CD4-positive, alpha-beta T cell (primary cell): ENCODE measurements at regions not wholly inside any gene's neighbourhood (a gene's known extent, or its start where the extent isn't known, plus 50 kb on each side); places are given as distances from the start of the nearest gene placed in this dataset.

Source experiments
- ATAC-seq: fragments of 200-7000 bp; cut with Tn5 transposase; one replicate; pipeline ENCODE4 v1.10.0; 2022; ENCODE audit warnings: mild to moderate bottlenecking; ENCODE audit not compliant: poor library complexity
- CTCF ChIA-PET: fragments of 350-600 bp; sonication (Branson Sonifier 250); formaldehyde crosslinking; loops from one replicate; lab custom pipeline; 2021; ENCODE audit warnings: antibody characterized with exemption, inconsistent platforms; lab: Charles Lee
- POLR2A ChIA-PET: fragments of 350-600 bp; sonication (Branson Sonifier 250); formaldehyde crosslinking; loops from one replicate; lab custom pipeline; 2021; ENCODE audit warnings: antibody characterized with exemption, inconsistent platforms; lab: Charles Lee
- DNase-seq, 14 experiments: peaks; one replicate each; pipeline ENCODE4 v3.0.0-alpha.2; 2013 to 2020; ENCODE audit warnings: mixed read lengths in 2 of 14
- H3K27ac ChIP-seq, 2 donors: one replicate each; pipeline versions ENCODE4 v1.5.1 to v1.7.0; 2013; ENCODE audit warnings: low read length in 2 of 2, low read depth in 1 of 2, mild to moderate bottlenecking in 1 of 2
- H3K27me3 ChIP-seq, 2 experiments: 1 replicate in 1 of 2; 2 replicates in 1 of 2; pipeline versions ENCODE4 v1.6.1 to v1.7.0; 2013; ENCODE audit warnings: low read length in 2 of 2, control low read depth in 1 of 2, mild to moderate bottlenecking in 1 of 2, moderate library complexity in 1 of 2; ENCODE audit not compliant: insufficient read depth in 2 of 2, control insufficient read depth in 1 of 2
- H3K36me3 ChIP-seq: one replicate; pipeline ENCODE4 v1.6.1; 2013; ENCODE audit warnings: low read length, control low read depth; ENCODE audit not compliant: insufficient read depth
- H3K4me1 ChIP-seq: one replicate; pipeline ENCODE4 v1.6.1; 2013; ENCODE audit warnings: low read length, control low read depth; ENCODE audit not compliant: insufficient read depth
- H3K4me3 ChIP-seq: one replicate; pipeline ENCODE4 v1.5.1; 2013; ENCODE audit warnings: mild to moderate bottlenecking, low read length, moderate library complexity
- H3K9me3 ChIP-seq, 2 experiments: 1 replicate in 1 of 2; 2 replicates in 1 of 2; pipeline versions ENCODE4 v1.6.1 to v1.7.0; 2013; ENCODE audit warnings: low read length in 2 of 2, mild to moderate bottlenecking in 2 of 2, control low read depth in 1 of 2, moderate library complexity in 1 of 2; ENCODE audit not compliant: control insufficient read depth in 1 of 2, insufficient read depth in 1 of 2
- H3K27ac Mint-ChIP-seq: one replicate; pipeline ENCODE4 v1.8.0; 2020; ENCODE audit warnings: mixed read lengths
- H3K27me3 Mint-ChIP-seq: one replicate; pipeline ENCODE4 v1.8.0; 2021; ENCODE audit warnings: mixed read lengths
- H3K36me3 Mint-ChIP-seq: one replicate; pipeline ENCODE4 v1.8.0; 2021; ENCODE audit warnings: low read depth, mixed read lengths
- H3K4me1 Mint-ChIP-seq: one replicate; pipeline ENCODE4 v1.8.0; 2021; ENCODE audit warnings: low read depth, mixed read lengths
- H3K4me3 Mint-ChIP-seq: one replicate; pipeline ENCODE4 v1.8.0; 2020; ENCODE audit warnings: mild to moderate bottlenecking, mixed read lengths
- H3K9me3 Mint-ChIP-seq: one replicate; pipeline ENCODE4 v1.8.0; 2020; ENCODE audit warnings: mixed read lengths
- CTCF ChIP-seq: fragments of 200-600 bp; IDR thresholded peaks from one replicate; pipeline ENCODE4 v1.8.0; 2022; ENCODE audit warnings: antibody characterized with exemption, mild to moderate bottlenecking
- intact Hi-C, 2 experiments: fragments of 100-400 bp; cut with DNase I in 1 of 2; cut with micrococcal nuclease in 1 of 2; formaldehyde crosslinking; loops; one replicate each; pipeline versions ENCODE4 v1.15.1 to v1.9.0; 2023 to 2025; cut with DNase I, micrococcal nuclease

DNA sequence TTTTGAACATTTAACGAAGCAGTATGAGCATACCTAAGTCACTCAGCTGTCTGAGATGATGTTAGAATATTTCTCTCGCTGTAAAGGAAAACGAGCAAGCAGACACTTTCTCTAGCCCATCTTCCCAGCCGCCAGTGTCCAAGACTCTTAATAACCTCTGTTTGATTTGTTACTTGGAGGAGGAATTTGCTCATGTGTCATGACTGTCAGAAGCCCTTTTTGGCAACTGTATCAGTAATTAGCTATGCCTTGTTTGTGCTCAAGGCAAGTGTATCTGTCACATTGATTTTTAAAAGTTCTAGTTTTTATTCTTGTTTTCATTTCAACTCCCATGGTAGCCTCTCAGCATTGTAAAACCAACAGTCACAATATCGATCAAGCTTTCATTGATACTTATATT is 828.4 kb upstream of the SLC10A2 start:
- Mint-ChIP-seq H3K9me3 (no peaks in the 10 kb centered on the region), H3K36me3 (no peaks in the 10 kb centered on the region), H3K27ac (no peak overlapping the region), H3K27me3 (no peaks in the 10 kb centered on the region), H3K4me3 (no peak overlapping the region), H3K4me1 (no peaks in the 10 kb centered on the region)
- H3K4me1 ChIP-seq, result no peaks in the 10 kb centered on the region
- no peak for TF ChIP-seq CTCF
- ATAC-seq, result no peak
- ChIA-PET CTCF (no interaction called here), POLR2A (no interaction called here)
- H3K27ac ChIP-seq, result no peak overlapping the region
- no peak for DNase-seq
- H3K27me3 ChIP-seq, result no peaks in the 10 kb centered on the region
- no peaks in the 10 kb centered on the region for H3K36me3 ChIP-seq
- peaks cover 0 to 3% of the 10 kb centered on the region in 2 experiments for H3K9me3 ChIP-seq
- no peak overlapping the region for H3K4me3 ChIP-seq
- intact Hi-C loops, result no loop called here

DNA sequence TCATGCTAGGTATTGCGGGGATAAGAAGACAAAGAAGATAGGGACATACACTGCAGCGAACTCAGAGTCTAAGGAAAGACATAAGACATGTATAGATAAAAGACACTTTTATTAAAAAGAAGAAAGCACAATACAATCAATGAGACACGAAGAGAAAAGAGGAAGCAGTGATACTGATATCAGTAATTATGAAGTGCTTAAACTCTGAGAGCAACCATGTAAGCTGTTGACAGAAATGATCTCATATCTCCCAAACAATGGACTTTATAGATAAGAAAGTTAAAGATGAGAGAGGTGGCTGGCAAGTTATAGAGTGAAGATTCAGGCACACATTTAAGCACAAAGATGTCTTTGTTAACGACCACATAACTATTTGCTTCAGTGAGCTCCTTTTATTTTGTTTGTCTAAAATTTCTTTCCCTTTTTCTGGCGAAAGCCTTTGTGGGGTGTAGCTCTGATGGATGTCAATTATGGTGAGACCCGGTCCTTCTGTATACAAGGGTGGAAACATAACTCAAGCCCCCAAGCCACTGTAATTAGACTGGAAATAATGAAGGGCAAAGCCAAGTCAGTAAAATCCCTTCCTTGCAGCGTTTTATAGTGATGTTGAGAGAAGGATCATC is 818.0 kb upstream of the SLC10A2 start:
- H3K9me3 ChIP-seq, result peaks cover 3 to 4% of the 10 kb centered on the region in 2 experiments
- Mint-ChIP-seq H3K27ac (no peak overlapping the region), H3K4me1 (no peaks in the 10 kb centered on the region), H3K36me3 (no peaks in the 10 kb centered on the region), H3K4me3 (no peak overlapping the region), H3K9me3 (no peaks in the 10 kb centered on the region), H3K27me3 (no peaks in the 10 kb centered on the region)
- ATAC-seq, result no peak
- no peaks in the 10 kb centered on the region for H3K4me1 ChIP-seq
- DNase-seq, result no peak
- no peaks in the 10 kb centered on the region for H3K36me3 ChIP-seq
- CTCF ChIA-PET, result no interaction called here
- no peak overlapping the region for H3K27ac ChIP-seq
- H3K4me3 ChIP-seq, result no peak overlapping the region
- POLR2A ChIA-PET, result no interaction called here
- intact Hi-C loops, result no loop called here
- TF ChIP-seq CTCF, result no peak
- no peaks in the 10 kb centered on the region for H3K27me3 ChIP-seq

DNA sequence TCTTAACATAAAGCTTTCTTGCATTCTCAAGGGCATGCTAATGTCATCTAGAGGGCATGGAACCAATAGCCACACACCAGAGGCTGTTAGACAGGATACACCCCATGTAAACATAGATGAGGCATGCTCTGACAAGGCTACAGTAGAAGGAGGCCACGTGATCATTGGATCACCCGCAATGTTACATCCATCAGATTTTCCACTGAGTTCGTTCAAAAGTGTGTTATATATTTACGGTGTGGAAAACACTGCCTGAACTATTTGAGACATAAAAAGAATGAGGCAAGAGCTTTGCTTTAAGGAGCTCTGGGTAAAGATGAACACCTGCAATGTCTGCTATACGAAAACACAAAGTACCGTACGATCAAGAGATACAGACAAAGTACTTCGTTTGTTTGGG is 817.5 kb upstream of the SLC10A2 start:
- TF ChIP-seq CTCF, result no peak
- DNase-seq (no peak), ATAC-seq (no peak)
- POLR2A ChIA-PET, result no interaction called here
- Histone ChIP-seq H3K4me3 (no peak overlapping the region), H3K9me3 (peaks cover 3 to 4% of the 10 kb centered on the region in 2 experiments), H3K27me3 (no peaks in the 10 kb centered on the region), H3K36me3 (no peaks in the 10 kb centered on the region), H3K4me1 (no peaks in the 10 kb centered on the region), H3K27ac (no peak overlapping the region)
- no peak overlapping the region for H3K4me3 Mint-ChIP-seq
- intact Hi-C loops, result no loop called here
- no peaks in the 10 kb centered on the region for H3K9me3 Mint-ChIP-seq
- no peaks in the 10 kb centered on the region for H3K27me3 Mint-ChIP-seq
- H3K4me1 Mint-ChIP-seq, result no peaks in the 10 kb centered on the region
- H3K27ac Mint-ChIP-seq, result no peak overlapping the region
- no peaks in the 10 kb centered on the region for H3K36me3 Mint-ChIP-seq
- CTCF ChIA-PET, result no interaction called here
